Left cardiac atrium (tissue), 4 donors: ENCODE measurements at regions not wholly inside any gene's neighbourhood (a gene's known extent, or its start where the extent isn't known, plus 50 kb on each side); places are given as distances from the start of the nearest gene placed in this dataset.

Source experiments
- ATAC-seq, 2 donors: fragments of 200-7000 bp; cut with Tn5 transposase; one replicate each; pipeline ENCODE4 v1.9.1; 2020; ENCODE audit warnings: mild to moderate bottlenecking in 2 of 2, moderate library complexity in 2 of 2
- DNase-seq: peaks from one replicate; pipeline ENCODE4 v3.0.0-alpha.2; 2020
- intact Hi-C, 2 donors: fragments of 100-400 bp; cut with DNase I; formaldehyde crosslinking; loops; one replicate each; pipeline versions ENCODE4 v1.14.1 to v1.15.1; 2022 to 2023
- donor health status: DM: no; HTN: yes; CAD: no.
- donor health status: DM: no; HTN: yes; CAD: no; lungs with severe emphysema.
- donor health status: DM: yes; HTN: yes; CAD: no.
- donor health status: Dilated cardiomyopathy.

DNA sequence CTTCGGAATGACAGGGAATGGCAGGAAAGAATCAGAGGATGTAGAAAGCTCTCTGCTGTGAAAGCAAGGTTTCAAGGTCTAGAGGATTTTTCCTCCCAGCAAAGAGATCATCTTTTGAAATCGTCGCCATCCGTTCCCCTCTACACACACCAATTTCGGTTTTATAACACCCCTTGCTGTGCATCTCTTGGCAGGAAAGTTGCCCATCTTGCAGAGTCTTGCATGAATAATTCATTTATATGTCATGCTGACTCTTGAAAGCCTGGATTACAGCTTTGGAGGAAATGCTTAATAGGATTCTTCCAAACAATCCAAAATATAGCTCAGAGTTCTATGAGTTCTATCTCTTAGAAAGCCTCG is 262.7 kb downstream of the CHL1 start:
- no peak for DNase-seq
- ATAC-seq: no peak
- intact Hi-C loops: no loop called here

DNA sequence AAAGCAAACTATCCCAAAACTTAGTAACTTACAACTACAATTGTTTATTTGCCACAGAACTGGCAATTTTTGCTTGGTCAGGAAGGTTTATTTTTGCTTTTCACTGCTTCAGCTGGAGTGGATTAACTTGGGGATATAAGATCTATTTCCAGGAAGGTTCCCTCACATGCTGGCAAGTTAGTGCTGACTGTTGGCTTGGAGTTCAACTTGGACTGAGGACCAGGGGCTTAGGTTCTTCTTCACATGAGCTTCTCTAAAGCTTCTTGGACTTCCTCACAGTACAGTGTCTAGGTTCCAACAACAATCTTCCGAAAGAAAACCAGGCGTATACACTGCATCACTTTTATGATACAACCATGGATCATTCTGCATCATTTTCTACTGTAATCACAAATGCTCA is 264.4 kb downstream of the CHL1 start:
- ATAC-seq (no peak), DNase-seq (no peak)
- intact Hi-C loops: no loop called here

DNA sequence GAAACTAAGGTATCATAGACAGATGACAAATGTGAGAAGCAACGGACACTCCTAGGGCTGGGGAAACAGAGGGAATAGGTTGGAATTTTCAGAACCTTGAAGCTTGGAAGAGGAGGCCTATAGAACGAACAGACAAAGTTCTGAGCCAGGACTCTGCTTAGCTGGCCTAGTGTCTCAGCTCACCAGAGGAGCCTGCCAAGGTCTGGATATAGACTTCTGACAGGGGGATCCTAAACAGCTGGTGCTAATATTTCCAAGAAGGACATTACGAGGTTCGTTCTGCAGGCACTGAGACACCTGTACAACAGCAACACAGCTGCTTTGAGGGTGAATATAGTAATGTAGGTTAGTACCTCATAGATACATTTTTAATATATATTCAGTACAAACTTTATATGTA is 266.3 kb downstream of the CHL1 start:
- DNase-seq (no peak), ATAC-seq (no peak)
- intact Hi-C loops: no loop called here

DNA sequence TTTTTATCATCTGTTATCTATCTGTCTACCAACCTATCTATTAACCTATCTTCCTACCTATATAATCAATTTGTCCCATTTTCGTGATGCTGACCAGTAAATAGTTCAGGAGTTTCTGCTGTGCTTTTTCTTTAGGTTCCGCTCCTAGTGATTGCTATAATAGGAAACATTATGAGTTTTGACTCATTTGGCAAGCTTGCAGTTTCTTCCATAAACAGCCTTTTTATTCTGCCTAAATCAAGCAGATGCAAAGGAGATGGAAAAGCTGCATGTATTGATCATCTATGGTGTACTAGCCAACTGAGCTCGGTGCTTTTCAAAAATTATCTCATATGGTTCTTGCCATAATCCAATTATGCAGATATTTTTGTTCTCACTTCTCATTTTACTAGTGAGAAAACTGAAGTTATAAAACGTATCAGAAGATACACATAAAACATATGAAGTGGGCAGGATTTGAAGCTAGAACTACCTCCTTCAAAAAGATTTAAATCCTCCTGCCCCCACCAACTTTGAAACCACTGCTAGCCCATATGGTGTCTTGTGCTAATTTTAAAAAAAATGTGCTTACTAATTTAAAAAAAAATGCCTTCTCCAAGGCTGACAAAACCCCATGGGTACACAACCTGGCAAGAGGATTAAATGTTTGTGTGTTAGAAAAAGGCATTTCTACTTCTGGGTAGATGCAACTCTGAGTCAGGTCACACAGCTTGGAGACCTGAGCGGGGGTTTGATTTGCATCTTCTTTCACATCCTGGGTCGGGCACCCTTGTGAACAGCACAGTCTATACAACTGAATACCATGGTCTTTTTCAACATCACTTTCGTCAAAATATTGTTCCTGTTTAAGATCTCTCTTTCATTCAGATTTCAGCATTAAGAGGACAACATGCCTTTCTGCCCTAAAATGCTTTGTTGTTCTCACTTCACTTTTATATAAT is 267.0 kb downstream of the CHL1 start:
- DNase-seq (no peak), ATAC-seq (no peak)
- intact Hi-C loops: no loop called here

DNA sequence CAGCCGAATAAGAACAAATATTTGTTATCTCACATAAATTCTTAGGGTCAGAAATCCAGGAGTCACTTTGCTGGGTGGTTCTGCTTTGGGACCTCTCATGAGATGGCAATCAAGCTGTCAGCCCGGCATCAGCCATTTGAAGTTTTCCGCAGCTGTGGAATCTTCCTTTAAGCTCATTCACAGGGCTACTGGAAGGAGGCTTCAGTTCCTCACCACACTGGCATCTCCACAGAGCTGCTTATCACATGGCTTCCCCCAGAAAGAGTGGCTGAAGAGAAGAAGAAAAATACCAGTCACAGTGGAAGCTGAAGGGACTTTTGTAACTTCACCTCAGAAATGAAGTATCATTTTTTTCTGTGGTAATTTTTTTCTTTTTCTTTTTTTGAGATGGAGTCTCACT is 267.7 kb downstream of the CHL1 start:
- intact Hi-C loops: no loop called here

DNA sequence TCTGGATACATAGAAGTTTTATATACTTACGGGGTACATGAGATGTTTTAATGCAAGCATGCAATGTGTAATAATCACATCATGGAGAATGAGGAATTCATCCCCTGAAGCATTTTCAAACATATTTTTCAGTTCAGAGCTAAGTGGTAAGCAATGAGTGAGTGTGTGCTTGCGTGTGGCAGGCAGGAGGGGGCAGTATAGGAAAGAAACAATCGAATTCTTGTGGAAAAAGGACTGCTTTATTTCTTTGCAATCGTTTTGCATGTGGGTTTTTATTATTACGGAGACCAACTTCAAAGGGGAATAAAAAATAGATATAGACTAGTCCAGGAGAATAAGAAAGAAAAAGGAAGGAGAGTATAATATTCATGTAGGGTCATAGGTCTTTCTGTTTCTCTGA is 271.6 kb downstream of the CHL1 start:
- intact Hi-C loops: no loop called here
- no peak for DNase-seq
- ATAC-seq: no peak

More for the DNA sequence above, 267.7 kb downstream of the CHL1 start:
- no peak for DNase-seq
- no peak for ATAC-seq

DNA sequence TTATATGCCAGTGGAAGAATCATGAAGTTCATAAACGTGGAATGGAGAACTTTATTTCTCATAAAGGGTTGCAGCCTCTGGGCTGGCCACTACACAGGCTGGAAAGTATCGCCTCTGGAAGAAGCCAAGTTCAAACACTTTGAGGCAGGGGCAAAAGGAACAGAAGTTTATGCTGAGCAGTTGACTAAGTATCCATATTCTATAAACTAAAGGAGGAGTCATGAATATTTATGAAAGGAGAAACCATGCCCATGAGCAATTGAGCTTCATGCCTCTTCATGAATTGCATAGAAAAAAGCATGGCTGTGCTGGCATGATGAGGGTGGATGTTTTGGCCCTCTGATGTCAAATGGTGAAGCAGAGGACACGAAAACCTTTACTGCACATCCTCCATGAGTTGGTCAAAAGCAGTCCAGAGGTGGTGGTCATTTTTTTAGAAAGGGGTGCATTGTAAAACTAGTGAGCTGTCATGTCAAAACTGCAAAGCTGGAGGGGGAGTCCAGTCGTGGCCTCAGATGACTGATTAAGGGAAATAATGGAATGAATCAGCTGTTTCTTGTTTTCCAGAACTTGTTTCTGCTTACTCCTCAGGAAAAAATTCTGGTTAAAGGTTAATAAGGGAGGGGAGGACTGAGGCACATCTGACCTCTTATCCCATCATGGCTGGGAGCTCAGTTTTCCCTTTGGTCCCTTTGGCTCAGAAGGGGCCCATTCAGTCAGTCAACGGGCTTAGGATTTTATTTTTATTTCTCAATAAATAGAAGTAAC is 276.7 kb downstream of the CHL1 start:
- intact Hi-C loops: no loop called here
- no peak for ATAC-seq
- no peak for DNase-seq

DNA sequence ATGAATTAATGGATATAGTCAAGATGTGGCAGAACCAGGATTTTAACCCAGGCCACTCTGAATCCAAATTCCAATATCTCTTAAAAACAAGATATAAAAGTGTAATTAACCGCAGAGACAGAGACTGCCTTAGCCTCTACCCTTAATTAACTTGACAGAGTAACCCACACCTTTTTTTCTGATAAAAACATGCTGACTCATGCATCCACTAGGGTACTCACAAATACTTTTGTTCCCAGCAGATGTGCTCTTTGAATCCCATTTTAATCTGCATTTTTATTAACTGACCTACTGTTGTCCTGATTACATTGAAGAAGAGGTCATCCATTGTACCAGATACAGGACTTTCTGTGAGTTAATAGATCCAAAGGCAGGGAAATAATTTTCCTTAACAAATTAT is 278.3 kb downstream of the CHL1 start:
- DNase-seq (no peak), ATAC-seq (no peak)
- intact Hi-C loops: no loop called here

DNA sequence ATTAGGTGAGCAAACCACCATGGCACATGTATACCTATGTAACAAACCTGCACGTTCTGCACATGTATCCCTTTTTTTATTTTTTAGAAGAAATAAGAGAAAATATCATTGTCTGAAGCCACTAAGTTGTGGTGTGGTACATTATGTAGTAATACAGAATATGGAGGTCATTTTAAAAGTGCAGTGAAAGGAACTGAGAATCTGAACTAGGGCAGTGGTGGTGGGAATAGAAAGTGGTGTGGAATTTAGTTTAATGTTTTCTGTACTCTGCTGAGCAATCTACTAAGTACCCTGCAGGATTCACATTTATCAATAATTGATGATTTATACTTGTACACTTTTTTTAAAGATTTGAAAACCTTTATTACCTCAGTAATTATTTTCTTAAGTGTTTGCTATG is 283.5 kb downstream of the CHL1 start:
- no peak for ATAC-seq

DNA sequence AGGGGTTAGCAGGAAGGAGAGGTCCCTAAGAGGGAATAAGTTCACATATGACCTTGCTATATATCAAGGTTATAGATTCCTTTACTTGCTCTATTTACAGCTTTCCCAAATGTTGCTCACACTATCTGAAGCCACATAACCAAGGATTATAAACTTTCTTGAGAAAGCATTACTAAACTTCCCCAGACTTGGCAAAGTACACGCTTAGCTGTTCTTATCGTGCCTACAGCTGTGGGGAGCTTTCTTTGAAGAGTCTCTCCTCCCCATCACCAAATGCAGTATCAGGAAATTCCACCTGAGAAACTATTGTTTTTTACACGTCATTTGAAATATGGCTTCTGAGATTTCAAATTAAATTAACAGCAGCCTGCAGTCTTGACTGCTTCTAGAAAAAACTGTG is 284.5 kb downstream of the CHL1 start:
- no peak for ATAC-seq
- no peak for DNase-seq
- intact Hi-C loops: no loop called here

More for the DNA sequence above, 283.5 kb downstream of the CHL1 start:
- no peak for DNase-seq
- intact Hi-C loops: no loop called here

DNA sequence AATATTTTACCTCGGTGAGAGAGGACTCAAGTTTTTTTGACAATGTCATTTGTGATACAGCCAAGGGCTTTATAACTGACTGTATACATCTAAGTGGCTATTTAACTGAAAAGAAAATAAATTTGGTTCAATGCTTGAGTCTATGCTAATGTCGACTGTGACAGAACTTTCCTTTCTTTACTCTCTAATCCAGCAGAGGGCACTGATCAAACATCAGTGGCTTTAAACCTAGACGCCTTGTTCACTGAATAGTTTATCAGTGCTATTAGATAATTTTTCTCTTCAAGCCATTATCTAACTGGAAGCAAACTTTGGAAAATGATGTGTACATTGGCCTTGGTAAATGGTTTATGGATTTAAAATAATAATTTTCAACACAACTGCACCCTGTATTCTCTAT is 285.1 kb downstream of the CHL1 start:
- ATAC-seq (peak; percentile 27), DNase-seq (no peak)
- intact Hi-C loops: no loop called here

DNA sequence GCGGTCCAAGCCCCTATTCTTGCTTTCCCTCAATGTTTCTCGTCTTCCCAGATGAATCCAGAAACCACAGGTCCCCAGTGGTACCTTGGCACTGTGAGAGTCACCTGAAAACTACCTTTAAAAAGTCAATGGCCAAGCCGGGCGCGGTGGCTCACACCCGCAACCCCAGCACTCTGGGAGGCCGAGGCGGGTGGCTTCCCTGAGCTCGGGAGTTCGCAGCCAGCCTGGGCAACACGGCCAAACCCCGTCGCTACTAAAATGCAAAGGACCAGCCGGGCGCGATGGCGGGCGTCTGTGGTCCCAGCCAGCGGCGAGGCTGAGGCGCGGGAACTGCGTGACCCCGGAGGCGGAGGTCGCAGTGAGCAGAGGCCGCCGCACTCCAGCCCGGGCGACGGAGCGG is 285.9 kb downstream of the CHL1 start:
- DNase-seq: peak; percentile 21

DNA sequence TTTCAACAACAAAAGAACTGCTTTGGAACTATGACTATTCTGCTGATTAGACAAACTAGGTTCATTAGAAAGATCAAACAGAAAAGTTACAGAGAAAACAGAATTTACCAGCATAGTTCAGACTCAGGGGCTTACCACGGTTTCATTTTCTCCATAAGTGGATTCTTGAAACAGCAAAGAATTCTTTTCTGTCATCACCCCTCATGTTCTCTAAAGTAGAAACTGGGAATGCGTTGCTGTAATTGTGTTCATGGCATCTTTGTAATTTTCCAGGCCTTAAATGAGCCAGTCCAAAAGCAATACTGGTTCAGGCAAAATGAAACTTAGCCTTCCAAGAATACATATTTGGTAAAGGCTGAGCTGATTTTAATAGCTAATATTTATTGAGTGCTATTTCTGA is 287.8 kb downstream of the CHL1 start:
- intact Hi-C loops: no loop called here
- ATAC-seq (no peak), DNase-seq (no peak)

More for the DNA sequence above, 285.9 kb downstream of the CHL1 start:
- intact Hi-C loops: no loop called here
- no peak for ATAC-seq

DNA sequence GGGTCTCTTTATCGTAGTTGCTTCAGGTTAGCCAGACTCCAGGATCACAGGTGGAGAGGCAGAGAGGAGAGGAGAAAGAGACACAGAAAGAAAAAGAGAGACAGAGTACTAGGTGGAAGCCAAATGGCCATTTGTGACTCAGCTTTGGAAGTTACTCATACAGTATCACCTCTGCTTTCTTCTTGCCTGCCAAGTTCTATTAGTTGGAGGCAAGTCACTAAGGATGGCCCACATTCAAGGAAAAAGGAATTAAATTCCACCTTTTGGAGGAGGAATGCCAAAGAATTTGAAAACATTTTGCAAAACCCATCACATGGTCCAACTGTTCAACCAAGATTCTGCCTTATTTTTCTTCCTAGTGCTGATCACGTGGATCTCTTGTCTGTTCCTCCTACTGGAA is 291.1 kb downstream of the CHL1 start:
- intact Hi-C loops: no loop called here
- ATAC-seq (peak in 1 of 2 donors; percentile 39), DNase-seq (no peak)

DNA sequence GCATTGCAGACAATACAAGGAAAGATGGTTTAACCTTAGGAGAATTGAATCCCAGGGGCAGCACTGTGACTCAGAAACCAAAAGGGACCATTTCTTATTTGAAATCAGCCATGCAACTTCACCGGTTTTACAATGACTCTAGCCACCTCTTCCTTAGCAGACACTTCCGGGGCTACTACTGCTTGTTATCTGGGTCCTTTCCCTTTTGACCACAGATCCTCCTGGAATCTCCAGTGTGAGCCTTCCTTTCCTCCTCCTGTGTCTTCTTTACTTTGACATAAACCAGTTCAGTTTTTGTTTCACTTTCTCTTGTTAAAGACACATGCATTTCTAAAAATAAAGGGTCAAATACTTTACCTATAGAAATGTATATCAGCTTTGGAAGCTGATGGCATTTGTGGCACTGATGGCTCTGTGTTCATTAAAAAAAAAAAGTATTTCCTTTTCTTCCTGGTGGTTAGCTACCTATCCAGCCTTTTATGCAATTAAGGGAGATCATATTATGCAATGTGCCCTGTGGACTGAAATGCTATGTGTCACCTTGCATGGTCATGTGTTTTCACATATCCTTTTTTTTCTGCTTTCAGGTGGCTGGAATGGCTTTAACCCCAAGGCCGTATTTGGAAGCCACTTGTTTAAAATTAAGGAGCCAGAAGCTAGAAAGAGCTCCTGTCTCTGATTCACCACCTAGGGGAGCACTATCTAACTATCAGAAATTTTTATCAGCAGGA is 296.2 kb downstream of the CHL1 start:
- no peak for ATAC-seq

DNA sequence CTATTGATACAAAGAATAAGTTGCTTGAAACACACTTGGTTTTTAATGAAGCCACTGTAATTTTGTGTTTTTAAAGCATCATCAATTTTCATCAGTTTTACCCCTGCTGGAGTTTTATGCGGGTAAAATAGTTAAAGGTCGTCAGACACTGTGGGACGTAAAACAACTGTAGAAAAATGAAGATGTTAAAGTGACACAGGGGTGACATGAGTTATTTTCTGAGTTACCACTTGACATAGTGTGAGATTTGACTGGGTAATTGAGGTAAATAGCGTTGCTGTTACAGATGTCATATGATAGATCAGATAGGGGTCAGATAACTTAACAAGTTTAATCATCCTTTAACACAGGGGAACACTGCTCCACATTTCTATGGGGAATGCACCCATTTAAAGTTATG is 297.6 kb downstream of the CHL1 start:
- intact Hi-C loops: no loop called here
- DNase-seq: no peak

More for the DNA sequence above, 296.2 kb downstream of the CHL1 start:
- DNase-seq: no peak
- intact Hi-C loops: no loop called here

DNA sequence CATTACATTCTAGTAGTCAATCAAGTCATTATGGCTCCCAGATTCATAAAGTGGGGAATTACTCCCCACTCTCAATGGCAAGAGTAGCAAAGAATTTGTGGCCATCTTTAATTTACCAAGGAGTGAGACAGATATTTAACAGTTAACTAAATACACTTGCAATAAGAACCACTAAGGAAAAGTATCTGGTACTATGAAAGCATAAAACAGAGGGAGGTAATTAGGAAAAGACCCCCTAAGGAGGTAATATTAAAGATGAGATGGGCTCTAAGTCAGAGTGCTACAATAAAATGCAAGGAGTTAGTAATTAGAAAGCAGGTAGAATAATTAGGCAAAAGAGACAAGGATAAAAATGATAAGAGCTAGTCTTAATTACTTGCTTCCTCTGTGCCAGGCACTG is 301.9 kb downstream of the CHL1 start:
- ATAC-seq (no peak), DNase-seq (no peak)
- intact Hi-C loops: no loop called here

More for the DNA sequence above, 297.6 kb downstream of the CHL1 start:
- no peak for ATAC-seq

DNA sequence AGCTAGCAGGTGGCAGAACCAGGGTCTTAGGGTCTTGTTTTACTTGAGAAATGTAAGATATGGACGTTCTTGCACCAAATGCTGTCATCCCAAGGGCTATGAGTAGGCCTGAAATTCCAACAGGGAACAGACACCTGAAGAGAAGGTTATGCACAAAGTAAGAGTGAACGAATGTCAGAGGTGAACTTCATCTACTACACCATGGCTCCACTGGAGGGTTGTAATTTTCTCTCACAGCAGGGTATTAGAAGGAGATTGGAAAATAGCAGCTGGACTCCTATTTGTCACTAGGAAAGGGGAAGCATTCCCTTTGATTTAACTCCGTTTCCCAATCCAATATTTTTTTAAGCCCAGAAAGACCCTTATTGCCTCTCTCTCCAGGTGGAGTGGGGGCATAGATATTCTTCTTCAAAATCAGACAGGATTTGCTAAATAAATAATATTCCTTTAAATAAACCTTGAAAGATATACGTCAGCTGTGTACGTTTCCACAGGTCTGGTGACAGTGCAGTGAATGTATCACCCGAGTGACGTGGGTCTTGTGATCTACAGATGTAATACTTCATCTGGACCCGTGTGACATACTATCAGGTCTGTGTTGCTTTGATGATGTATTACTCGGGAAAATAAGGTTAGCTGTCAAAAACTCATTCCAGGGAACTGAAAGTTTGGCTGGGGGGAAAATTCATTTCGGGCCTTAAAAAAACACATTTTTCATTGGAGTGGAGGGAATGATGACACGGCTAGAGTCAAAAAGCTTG is 302.6 kb downstream of the CHL1 start:
- DNase-seq (no peak), ATAC-seq (no peak)
- intact Hi-C loops: no loop called here

DNA sequence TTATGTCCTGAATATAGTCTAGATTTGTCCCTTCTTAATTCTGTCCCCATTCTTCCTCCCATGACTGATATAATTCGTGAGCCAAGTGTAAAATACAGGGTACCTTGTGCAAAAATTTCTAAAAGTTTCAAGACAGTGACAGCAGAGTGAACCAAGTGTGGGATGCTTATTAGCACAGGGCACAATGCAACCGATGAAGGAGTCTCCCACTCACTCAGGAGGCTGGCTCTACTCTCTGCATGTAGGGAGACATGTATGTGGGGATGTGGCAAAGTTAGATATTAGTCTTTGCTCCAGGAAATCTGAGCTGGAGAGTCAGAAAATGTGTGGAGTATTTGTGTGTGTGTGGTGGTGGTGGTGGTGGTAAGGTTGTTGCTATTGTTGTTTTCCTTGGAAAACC is 305.9 kb downstream of the CHL1 start:
- ATAC-seq (no peak), DNase-seq (no peak)
- intact Hi-C loops: no loop called here
